HG02759 (cell line): ENCODE measurements at regions not wholly inside any gene's neighbourhood (a gene's known extent, or its start where the extent isn't known, plus 50 kb on each side); places are given as distances from the start of the nearest gene placed in this dataset.

ENCODE experiments used
- ATAC-seq: cut with Tn5 transposase; IDR thresholded peaks from one replicate; pipeline ENCODE4 v1.9.1; 2021; ENCODE audit warnings: mild to moderate bottlenecking, moderate library complexity; ENCODE audit not compliant: unreplicated experiment

DNA sequence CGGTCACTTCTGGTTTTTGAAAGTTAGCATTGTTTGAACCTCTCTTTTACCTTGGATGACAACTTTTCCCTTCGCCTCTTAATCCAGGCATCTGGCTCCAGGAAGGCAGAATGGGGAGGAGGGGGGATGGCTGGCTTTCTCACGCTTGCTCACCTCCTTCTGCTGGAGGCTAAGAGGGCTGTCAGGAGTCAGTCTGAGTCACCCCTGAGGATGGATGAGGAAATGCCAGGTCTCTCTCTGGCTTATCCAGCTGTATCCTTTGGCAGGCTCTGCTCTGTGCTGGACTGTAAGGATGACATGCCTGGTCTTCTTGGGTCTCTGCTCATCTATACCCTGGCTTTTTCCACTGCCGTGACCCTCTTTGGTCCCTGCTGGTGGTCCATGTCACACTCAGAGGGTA is 142.9 kb upstream of the GYPC start:
- no peak for ATAC-seq

DNA sequence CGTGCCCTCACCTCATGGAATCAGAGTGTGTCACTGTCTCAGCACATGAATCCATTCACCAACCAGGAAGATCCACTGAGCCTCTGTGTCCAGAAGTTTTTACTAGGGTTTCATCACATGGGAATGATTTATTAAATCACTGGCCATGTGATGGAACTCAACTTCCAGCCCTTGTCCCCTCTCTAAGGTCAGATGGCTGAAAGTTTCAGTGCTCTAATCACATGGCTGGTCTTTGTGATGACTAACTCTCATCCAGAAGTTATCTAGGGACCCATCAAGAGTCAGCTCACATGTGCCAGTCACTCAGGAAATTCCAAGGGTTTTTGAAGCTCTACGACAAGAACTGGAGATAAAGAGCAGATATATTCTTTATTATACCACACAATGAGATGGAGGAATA is 140.5 kb upstream of the GYPC start:
- ATAC-seq, result no peak

DNA sequence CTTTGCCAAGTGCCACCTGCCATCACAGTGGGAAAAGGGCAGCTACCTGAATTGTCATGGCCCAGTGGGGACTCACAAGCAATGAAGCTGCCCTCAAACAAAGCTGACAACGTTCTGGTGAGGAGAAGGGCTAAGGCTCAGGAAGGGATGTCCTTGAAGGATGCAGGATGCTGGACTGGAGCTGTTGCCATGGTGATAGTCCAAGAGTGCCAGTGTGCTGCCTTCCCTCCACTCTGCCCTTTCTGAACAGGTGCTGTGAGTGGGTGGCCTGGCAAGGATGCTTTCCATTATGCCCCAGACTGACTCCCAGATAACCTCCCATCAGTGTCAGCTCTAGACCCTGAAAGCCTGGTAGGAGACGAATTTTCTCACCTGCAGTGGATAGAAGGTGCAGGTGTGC is 137.8 kb upstream of the GYPC start:
- no peak for ATAC-seq

DNA sequence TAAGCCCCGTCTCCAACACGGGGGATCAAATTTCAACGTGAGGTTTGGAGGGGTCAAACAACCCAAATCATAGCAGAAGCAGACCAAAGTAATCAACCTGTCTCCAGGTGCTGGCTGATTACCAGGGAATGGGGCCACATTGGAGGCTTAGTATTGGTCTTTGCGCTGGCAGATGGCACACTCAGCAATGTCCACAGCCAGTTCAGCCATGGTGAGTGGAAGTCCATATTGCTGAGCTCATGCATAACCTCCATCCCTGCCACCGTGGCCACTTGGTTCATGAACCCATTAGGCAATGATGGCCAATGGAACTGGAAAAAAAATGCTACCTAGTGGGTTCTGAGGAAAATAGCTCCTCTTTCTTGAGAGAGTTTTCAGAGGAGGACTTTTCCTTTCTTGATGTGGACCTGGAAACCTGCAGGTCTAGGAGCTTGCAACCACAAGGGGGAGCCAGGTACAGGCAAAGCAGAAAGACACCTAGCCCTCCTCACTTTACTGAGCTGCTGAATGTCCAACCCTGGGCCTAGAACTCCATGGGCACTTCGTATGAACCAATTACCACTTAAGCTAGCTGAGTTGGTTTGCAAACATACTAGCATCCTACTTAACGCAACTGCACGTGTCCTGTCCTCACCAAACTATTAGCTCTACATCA is 128.0 kb upstream of the GYPC start:
- ATAC-seq, result peak; percentile 81

DNA sequence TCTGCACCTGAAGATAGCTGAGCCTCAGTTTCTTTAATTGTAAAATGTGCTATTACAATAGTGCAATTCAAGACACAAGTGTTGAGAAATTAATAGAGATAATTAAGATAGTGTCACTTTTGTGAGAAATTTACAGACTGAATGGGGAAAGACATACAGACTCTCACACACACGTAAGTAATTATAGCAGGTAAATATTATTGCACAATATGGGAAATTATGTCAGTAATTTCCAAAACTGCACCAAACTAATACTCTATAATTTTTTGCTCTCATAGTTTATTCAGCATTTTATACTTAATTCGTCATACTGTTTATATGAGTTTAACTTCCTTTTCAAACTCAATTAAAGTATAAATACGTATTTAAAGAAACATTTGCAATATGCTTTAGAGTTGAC is 124.9 kb upstream of the GYPC start:
- ATAC-seq, result no peak

DNA sequence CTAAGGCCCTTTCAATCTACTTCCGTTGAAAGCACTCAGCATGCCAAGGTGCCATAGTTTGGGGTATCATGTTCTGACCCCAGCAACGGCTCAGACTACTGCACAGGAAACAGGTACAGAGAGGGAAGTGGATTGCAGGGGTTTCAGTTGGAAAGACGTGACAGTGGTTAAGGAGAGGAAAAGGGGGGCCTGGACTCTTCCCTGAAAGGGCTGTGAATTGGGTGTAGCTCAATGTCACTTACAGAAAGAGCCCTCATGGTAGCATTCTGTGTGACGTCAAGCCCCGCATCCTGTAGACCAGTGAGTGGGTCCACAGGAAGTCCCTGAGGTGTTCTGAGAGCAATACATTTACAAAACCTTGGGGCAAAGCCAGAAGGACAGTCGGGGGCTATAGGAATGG is 121.5 kb upstream of the GYPC start:
- ATAC-seq, result no peak

DNA sequence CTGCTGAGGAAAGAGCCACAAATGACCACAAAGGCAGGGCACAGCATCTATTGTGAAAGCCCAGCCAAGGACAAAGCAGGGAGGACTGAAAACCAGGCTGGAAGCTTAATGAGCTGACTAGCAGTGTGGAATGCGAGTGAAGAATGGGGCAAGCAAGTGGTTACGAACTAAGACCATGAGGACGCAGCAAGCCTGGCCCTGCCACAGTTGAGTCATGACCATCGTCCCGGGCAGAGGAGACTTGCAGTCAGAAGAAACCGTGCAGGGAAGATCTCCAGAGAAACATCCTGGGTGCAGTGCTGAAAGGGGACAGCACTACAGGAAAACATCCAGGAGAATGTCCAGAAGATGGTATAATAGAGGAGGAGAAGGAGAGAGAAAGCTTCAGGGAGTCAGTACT is 120.5 kb upstream of the GYPC start:
- no peak for ATAC-seq

DNA sequence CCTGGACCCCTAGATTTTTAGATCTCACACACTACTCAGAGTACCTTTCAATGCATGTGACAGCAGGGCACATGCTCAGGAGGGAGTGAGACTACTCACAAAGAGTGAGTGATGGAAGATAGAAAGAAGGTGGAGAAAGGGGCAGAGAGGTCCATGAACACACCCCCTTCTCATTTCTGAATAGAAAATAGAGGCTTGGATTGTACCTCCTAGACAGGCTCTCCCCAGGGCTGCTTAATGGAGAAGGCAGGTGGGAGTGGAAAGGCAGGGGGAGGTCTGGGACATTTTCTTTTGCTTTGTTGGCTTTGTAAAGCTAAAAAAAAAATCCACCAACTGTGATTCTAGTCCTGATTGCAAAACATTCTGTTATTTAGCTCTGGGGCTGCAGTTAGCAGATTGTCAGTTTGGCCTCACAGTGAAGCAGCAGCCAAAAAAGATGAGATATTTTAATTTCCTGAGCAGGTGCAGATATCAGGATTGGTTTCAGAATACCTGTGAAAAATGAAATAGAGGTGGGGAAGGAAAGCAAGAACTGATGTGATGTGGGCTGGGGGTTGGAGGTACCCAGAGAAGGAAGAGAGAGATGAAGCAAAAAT is 119.3 kb upstream of the GYPC start:
- ATAC-seq, result no peak

DNA sequence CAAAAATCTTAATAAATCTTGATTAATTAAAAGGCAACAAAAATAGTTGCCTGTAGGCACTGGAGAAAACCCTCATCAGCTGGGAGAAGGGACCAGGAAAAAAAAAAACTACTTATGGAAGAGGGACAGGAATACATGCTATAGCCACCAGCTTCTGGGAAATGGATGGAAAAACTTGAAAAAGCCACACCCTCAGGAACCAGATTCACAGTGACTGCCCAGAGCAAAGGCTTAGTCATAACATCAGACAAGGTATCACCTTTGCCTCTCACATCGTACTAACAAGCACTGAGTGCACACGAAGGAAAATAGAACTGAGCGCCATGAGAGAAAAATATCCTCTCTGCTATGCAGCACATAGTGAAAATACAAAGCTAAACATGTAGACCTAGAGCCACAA is 116.9 kb upstream of the GYPC start:
- ATAC-seq, result no peak

DNA sequence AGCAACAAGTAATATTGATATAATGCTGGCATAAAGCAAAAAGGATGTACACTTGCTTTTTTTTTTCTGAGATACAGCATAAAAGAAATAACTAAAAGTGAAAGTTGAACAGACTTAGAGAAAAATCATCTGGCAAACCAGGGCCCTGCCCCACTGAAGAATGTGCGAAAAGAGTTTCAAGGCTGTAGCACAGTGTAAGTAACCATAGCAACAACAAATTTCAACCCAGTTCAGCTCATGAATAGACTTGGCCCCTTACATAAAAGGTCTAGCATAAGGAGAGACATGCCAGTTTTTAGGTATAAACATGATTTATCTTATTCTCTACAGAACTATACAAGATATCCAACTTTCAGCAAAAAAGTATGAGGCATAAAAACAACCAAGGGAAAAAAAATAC is 113.7 kb upstream of the GYPC start:
- ATAC-seq, result no peak

DNA sequence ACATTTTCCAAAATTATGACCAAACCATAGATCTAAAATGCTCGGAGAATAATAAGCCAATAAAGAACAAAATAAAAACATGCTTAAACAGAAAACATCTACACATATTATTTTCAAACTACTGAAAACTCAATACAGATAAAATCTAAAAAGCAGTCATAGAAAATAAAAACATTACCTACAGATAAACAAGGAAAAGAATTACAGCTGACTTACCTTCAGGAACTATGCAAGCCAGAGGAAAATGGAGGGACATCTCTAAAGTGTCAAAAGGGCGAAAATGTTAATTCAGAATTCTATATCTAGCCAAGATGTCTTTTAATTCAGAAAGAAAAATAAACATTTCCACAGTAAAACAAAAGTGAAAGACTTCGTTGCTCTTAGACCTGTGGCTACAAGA is 112.9 kb upstream of the GYPC start:
- no peak for ATAC-seq

DNA sequence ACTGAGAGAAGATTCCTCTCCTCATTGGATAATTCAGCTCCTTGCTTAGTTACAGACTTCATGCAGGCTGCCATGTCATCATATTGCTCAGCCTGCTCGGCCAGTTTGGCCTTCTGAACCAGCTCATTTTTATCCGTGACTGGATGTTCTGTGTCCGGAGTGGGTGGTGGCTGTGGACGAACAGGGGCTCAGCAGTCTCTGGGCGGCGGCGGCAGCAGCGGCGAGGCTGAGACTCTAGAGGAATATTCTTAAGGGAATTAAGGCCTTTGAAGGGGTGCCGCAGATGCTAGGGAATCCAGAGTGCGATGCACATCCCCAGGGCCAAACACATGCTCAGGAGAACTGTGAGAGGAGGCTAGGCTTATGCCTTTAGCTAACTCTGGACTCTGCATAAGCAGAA is 97.9 kb upstream of the GYPC start:
- no peak for ATAC-seq

DNA sequence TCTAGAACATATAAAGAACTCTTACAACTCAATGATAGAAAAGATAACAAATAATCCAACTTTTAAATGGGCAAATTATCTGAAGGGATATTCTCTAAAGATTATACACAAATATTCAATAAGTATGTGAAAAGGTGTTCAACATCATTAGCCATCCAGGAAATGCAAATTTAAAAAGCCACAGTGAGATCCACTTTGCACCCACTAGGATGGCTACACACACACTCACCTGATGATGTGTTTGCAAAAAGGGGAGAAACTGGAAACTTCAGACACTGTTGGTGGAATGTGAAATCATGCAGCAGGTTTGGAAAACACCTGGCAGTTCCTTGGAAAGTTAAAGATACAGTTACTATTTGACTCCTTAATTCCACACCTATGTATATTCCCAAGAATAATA is 87.2 kb upstream of the GYPC start:
- ATAC-seq, result no peak

DNA sequence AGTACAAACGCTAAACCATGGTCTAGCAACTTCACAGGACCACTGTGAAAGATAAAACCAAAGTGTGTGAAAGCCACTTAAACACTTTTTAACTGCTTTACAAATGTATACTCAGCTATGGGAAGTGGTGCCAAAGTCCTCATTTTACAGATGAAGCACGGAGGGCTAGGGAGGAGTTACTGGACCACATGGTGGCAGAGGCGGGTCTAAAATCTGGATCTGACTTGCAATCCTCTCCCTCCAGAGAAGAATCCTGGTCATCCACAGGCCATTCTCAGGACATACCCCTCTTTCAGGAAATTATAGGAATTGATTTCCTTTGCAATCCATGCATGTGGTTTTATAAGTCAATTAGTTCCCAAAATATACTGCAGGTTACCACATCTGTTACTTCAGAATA is 84.6 kb upstream of the GYPC start:
- no peak for ATAC-seq

DNA sequence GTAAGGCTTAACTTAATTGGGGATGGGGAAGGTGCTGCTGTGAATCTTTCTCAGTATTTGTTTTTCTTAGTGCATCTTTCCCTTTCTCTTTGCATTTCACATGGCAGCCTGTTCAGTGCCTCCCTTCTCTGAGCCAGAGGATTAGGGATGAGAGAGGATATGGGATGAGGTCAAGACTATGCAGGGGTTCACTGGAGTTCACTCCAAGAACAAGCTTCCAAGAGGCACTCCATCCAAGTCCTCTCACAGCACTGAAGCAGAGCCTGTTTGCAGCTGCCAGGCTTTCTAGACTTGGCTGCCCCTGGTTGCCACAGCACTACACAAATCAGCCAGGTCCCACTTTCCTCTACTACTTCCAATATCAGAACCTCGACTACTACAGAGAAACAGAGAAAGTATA is 80.3 kb upstream of the GYPC start:
- ATAC-seq, result no peak

DNA sequence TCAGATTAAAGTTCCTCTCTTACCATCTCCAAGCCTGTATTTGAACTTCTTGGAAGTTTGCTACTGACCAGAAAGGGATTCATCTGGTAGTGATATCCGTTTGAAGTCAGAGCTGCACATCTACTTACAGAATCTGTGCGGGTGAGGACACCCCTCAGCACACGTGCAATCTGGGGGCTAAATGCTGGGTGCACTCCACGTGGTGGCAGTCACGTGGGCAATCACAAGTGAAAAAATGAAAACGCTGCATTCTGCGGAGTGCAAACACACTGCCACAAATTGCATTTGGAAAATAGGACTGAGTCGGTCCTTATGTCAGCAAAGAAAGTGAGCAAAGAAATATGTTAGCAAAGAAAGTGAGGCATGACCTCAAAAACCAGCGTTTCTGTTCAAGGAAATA is 76.1 kb upstream of the GYPC start:
- no peak for ATAC-seq

DNA sequence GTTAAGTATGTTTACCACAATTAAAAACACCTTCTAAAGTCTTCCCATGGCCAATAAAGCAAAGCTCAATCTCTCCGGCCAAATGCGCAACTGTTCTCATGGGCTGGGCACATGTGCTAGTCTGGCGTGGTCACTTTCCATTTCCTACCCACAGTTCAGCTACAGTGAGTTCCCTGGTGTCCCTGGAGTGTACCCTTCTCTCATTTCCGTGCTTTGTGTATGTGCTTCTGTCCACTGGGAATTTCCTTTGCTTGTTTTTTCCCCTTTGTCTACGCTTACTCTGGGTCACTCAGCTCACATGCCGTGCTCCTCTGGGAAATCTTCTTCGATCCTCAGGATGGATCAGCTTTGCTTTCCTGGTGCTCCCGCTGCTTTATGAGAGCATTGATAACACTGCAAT is 69.6 kb upstream of the GYPC start:
- no peak for ATAC-seq

DNA sequence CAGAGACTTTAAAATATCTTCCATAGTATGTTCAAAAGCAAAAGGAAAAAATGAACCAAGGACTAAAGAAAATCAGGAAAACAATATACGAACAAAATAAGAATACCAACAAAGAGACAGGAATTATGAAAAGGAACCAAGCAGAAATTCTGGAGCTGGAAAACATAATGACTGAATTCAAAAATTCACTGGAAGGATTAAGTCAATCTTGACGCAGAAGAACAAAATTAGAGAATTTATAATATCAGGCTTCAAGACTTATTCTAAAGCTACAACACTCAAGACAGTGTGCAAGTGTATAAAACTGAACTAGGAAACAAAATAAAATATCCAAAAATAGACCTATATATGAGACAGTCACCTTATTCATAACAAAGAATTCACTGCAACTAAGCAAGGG is 56.9 kb upstream of the GYPC start:
- ATAC-seq, result no peak

DNA sequence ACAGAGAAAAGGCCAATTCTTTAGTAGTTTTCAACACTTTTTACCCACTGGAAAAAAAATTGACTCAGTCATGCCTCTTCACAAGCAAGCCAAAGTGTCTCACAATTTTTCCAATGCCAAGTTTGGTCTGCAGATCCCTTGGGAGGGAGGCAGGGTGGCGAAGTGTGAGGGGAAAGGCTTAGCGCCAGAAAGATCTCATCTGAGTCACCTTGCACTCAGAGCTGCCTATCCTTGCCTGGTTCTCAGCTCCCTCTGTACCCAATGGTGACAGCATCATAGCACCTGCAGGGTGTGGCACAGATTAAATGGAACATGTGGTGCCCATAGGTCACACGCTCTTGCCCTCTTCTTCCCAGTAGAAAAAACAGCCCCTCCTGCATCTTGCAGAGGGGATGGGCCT is 55.2 kb upstream of the GYPC start:
- ATAC-seq, result no peak

DNA sequence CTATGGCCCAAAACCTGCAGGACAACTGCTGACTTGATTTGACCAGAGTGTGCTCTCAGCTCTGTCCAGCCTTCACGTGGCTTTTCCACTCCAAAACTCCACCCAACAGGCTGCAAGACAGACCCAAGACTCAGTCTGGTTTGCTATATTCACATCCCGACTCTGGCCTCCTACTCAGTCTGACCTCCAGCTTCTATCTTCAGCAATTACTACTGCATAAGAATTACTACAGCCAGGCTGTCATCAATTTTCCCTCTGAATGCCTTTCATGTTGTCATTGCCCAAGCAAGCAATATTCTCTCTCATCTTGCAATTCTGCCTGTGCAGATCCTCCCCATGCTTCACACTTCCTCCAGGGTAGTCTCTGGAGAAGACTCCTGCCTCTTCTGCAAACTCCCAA is 53.6 kb upstream of the GYPC start:
- no peak for ATAC-seq
